CD14-positive monocyte (primary cell): ENCODE measurements at regions not wholly inside any gene's neighbourhood (a gene's known extent, or its start where the extent isn't known, plus 50 kb on each side); places are given as distances from the start of the nearest gene placed in this dataset.

Source experiments
- DNase-seq, 3 donors: peaks; one replicate each; pipeline ENCODE4 v3.0.0-alpha.2; 2011 to 2022
- H2AFZ ChIP-seq: 2 replicates; pipeline ENCODE4 v1.6.0; 2012; ENCODE audit warnings: mild to moderate bottlenecking, low read depth, low read length, inconsistent platforms; ENCODE audit not compliant: insufficient read depth, poor library complexity, severe bottlenecking
- H3K27ac ChIP-seq, 2 donors: 1 replicate in 1 of 2; 2 replicates in 1 of 2; pipeline ENCODE4 v1.5.1; 2012 to 2013; ENCODE audit warnings: low read length in 2 of 2, control low read depth in 1 of 2, inconsistent platforms in 1 of 2, low read depth in 1 of 2, mild to moderate bottlenecking in 1 of 2
- H3K27me3 ChIP-seq, 2 donors: one replicate each; pipeline versions ENCODE4 v1.6.0 to v1.6.1; 2011 to 2013; ENCODE audit warnings: low read length in 2 of 2; ENCODE audit not compliant: control insufficient read depth in 2 of 2, insufficient read depth in 2 of 2
- H3K36me3 ChIP-seq, 2 donors: replicated peaks in 1 of 2; 1 replicate in 1 of 2; 2 replicates in 1 of 2; pipeline versions ENCODE4 v1.5.1 to v1.6.1; 2012 to 2013; ENCODE audit warnings: low read length in 2 of 2, control low read depth in 1 of 2, inconsistent platforms in 1 of 2, mild to moderate bottlenecking in 1 of 2; ENCODE audit not compliant: insufficient read depth in 2 of 2, control insufficient read depth in 1 of 2
- H3K4me1 ChIP-seq, 2 donors: 1 replicate in 1 of 2; 2 replicates in 1 of 2; pipeline versions ENCODE4 v1.5.1 to v1.6.1; 2012 to 2013; ENCODE audit warnings: low read length in 2 of 2, control low read depth in 1 of 2, inconsistent platforms in 1 of 2, mild to moderate bottlenecking in 1 of 2, moderate library complexity in 1 of 2; ENCODE audit not compliant: insufficient read depth in 2 of 2, control insufficient read depth in 1 of 2
- H3K4me2 ChIP-seq: replicated peaks from 2 replicates; pipeline ENCODE3; 2012; ENCODE audit warnings: low read length, moderate library complexity, mild to moderate bottlenecking; ENCODE audit not compliant: poor library complexity, severe bottlenecking; ENCODE audit errors: extremely low read depth
- H3K4me3 ChIP-seq, 3 experiments: fragments of 200-600 bp in 1 of 3; sonication (generic) in 1 of 3; replicated peaks in 1 of 3; 1 replicate in 2 of 3; 2 replicates in 1 of 3; pipeline ENCODE4 v1.5.1; 2011 to 2013; ENCODE audit warnings: low read length in 3 of 3, mild to moderate bottlenecking in 3 of 3, control low read depth in 2 of 3, low read depth in 2 of 3, inconsistent platforms in 1 of 3, moderate library complexity in 1 of 3
- H3K79me2 ChIP-seq: 2 replicates; pipeline ENCODE4 v1.6.0; 2012; ENCODE audit warnings: mild to moderate bottlenecking, control low read depth, inconsistent platforms, low read length, moderate library complexity; ENCODE audit not compliant: insufficient read depth
- H3K9ac ChIP-seq: 2 replicates; pipeline ENCODE4 v1.6.0; 2017; ENCODE audit warnings: low read length, mild to moderate bottlenecking; ENCODE audit not compliant: insufficient read depth, poor library complexity, severe bottlenecking
- H3K9me3 ChIP-seq, 2 donors: replicated peaks in 1 of 2; 1 replicate in 1 of 2; 2 replicates in 1 of 2; pipeline versions ENCODE4 v1.5.1 to v1.6.1; 2012 to 2013; ENCODE audit warnings: low read length in 2 of 2, control low read depth in 1 of 2; ENCODE audit not compliant: control insufficient read depth in 1 of 2, insufficient read depth in 1 of 2
- H4K20me1 ChIP-seq: 2 replicates; pipeline ENCODE4 v1.6.0; 2012; ENCODE audit warnings: mild to moderate bottlenecking, low read length, control low read depth, moderate library complexity; ENCODE audit not compliant: insufficient read depth
- H3K27ac Mint-ChIP-seq, 7 donors: one replicate each; pipeline ENCODE4 v1.8.0; 2020; ENCODE audit warnings: mild to moderate bottlenecking in 7 of 7, mixed read lengths in 7 of 7, moderate library complexity in 6 of 7, inconsistent platforms in 2 of 7
- H3K27me3 Mint-ChIP-seq, 3 donors: one replicate each; pipeline ENCODE4 v1.8.0; 2021 to 2022; ENCODE audit warnings: low read depth in 3 of 3, mild to moderate bottlenecking in 3 of 3, mixed read lengths in 3 of 3, moderate library complexity in 3 of 3, inconsistent platforms in 1 of 3
- H3K36me3 Mint-ChIP-seq, 2 donors: one replicate each; pipeline ENCODE4 v1.8.0; 2020; ENCODE audit warnings: mixed read lengths in 2 of 2, inconsistent platforms in 1 of 2, mild to moderate bottlenecking in 1 of 2
- H3K4me1 Mint-ChIP-seq: one replicate; pipeline ENCODE4 v1.8.0; 2020; ENCODE audit warnings: mild to moderate bottlenecking, mixed read lengths
- H3K4me3 Mint-ChIP-seq, 2 donors: one replicate each; pipeline ENCODE4 v1.8.0; 2020; ENCODE audit warnings: mild to moderate bottlenecking in 2 of 2, mixed read lengths in 2 of 2, moderate library complexity in 1 of 2
- H3K9me3 Mint-ChIP-seq, 7 donors: one replicate each; pipeline ENCODE4 v1.8.0; 2020 to 2022; ENCODE audit warnings: mixed read lengths in 7 of 7, mild to moderate bottlenecking in 6 of 7, moderate library complexity in 6 of 7, inconsistent platforms in 2 of 7
- WGBS: methylation state at CpG from one replicate; pipeline ENCODE4 v1.1.5; 2013; ENCODE audit warnings: missing lambda C conversion rate; ENCODE audit not compliant: insufficient coverage; 5-methylcytosine and 5-hydroxymethylcytosine counted together
- intact Hi-C, 2 donors: fragments of 100-400 bp; cut with micrococcal nuclease; formaldehyde crosslinking; loops; one replicate each; pipeline versions ENCODE4 v1.15.0 to v1.15.1; 2023
- TF ChIP-seq, protein P1 (sequence below): fragments of 200-600 bp; IDR thresholded peaks from one replicate; pipeline ENCODE4 v1.8.0; 2022; ENCODE audit warnings: antibody characterized with exemption, mild to moderate bottlenecking

DNA sequence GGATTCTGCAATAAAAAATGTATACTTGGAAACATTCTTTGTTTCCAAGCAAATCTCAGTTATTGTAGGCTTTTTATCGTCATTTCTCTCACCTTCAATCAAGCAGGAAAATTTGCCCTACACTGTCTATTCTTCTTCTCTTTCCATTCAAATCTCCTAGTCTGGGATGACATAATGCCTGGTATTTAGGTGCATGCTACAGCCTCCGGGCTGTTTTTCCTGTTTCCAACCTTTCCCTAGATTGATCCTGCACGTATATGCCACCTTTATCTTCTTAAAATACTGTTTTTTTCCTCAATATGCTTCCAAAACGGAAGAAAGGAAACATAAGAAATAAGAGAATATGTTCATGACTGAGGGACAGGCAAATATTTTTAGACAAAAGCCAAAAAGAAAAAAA, 249.1 kb upstream of the UBASH3B start:
- Histone ChIP-seq H3K4me1 (no peaks in the 10 kb centered on the region), H3K79me2 (no peaks in the 10 kb centered on the region), H2AFZ (no peak overlapping the region), H3K27ac (no peak overlapping the region), H3K36me3 (no peaks in the 10 kb centered on the region), H3K27me3 (no peaks in the 10 kb centered on the region), H3K4me2 (no peak overlapping the region), H3K9ac (no peak overlapping the region), H3K4me3 (no peak overlapping the region), H3K9me3 (no peaks in the 10 kb centered on the region), H4K20me1 (no peaks in the 10 kb centered on the region)
- Mint-ChIP-seq H3K4me1 (no peaks in the 10 kb centered on the region), H3K36me3 (no peaks in the 10 kb centered on the region), H3K9me3 (peaks cover 0 to 3% (median 0%) of the 10 kb centered on the region in 7 donors), H3K4me3 (no peak overlapping the region), H3K27ac (no peak overlapping the region), H3K27me3 (no peaks in the 10 kb centered on the region)
- TF ChIP-seq, protein P1, sequence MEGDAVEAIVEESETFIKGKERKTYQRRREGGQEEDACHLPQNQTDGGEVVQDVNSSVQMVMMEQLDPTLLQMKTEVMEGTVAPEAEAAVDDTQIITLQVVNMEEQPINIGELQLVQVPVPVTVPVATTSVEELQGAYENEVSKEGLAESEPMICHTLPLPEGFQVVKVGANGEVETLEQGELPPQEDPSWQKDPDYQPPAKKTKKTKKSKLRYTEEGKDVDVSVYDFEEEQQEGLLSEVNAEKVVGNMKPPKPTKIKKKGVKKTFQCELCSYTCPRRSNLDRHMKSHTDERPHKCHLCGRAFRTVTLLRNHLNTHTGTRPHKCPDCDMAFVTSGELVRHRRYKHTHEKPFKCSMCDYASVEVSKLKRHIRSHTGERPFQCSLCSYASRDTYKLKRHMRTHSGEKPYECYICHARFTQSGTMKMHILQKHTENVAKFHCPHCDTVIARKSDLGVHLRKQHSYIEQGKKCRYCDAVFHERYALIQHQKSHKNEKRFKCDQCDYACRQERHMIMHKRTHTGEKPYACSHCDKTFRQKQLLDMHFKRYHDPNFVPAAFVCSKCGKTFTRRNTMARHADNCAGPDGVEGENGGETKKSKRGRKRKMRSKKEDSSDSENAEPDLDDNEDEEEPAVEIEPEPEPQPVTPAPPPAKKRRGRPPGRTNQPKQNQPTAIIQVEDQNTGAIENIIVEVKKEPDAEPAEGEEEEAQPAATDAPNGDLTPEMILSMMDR = no peak
- no peak for DNase-seq
- 90% methylated on average over 2 of the region's 4 CpGs for WGBS
- intact Hi-C loops = no loop called here

- intact Hi-C loops = no loop called here
- no peaks in the 10 kb centered on the region for H3K27me3 Mint-ChIP-seq
- WGBS = 100% methylated on average over 1 of the region's 5 CpGs
- no peak overlapping the region for H3K27ac ChIP-seq
- no peaks in the 10 kb centered on the region for H3K36me3 Mint-ChIP-seq
- no peak for DNase-seq
- TF ChIP-seq, protein P1 = no peak
- H3K4me1 Mint-ChIP-seq = no peaks in the 10 kb centered on the region
- H2AFZ ChIP-seq = no peak overlapping the region
- H3K27me3 ChIP-seq = no peaks in the 10 kb centered on the region
- no peak overlapping the region for H3K4me2 ChIP-seq
- H3K36me3 ChIP-seq = no peaks in the 10 kb centered on the region
- no peaks in the 10 kb centered on the region for H3K4me1 ChIP-seq
- no peak overlapping the region for H3K27ac Mint-ChIP-seq
- no peaks in the 10 kb centered on the region for H4K20me1 ChIP-seq
- no peaks in the 10 kb centered on the region for H3K9me3 ChIP-seq
- H3K9me3 Mint-ChIP-seq = peaks cover 0 to 4% (median 0%) of the 10 kb centered on the region in 7 donors
- no peaks in the 10 kb centered on the region for H3K79me2 ChIP-seq
- no peak overlapping the region for H3K4me3 Mint-ChIP-seq
- no peak overlapping the region for H3K9ac ChIP-seq
- no peak overlapping the region for H3K4me3 ChIP-seq
Measured at GRCh38 chr11:122405547-122406341, 249.8 kb upstream of the UBASH3B start.
